Right ventricle myocardium inferior (tissue), 1 donor: ENCODE measurements at regions not wholly inside any gene's neighbourhood (a gene's known extent, or its start where the extent isn't known, plus 50 kb on each side); places are given as distances from the start of the nearest gene placed in this dataset.
"Not testable (repeated sequence)": the region's sequence is repeated elsewhere in the genome, so short reads cannot be mapped to it uniquely, and the experiment has no call there.

Source experiments
- ATAC-seq: fragments of 200-7000 bp; cut with Tn5 transposase; one replicate; pipeline ENCODE4 v1.9.1; 2020; ENCODE audit warnings: mild to moderate bottlenecking, moderate library complexity
- DNase-seq: peaks from one replicate; pipeline ENCODE4 v3.0.0; 2021; ENCODE audit errors: missing footprints
- intact Hi-C: fragments of 100-400 bp; cut with DNase I; formaldehyde crosslinking; loops from one replicate; pipeline ENCODE4 v1.11.0; 2022
- donor health status: DM: no; HTN: yes; CAD: no; lungs with severe emphysema.

GRCh38 chr12:48409938-48410337 is 59.2 kb upstream of the ZNF641 start:
- intact Hi-C loops: loop anchor here (5.0 kb wide), 1 partner anchor 58 kb away; the partner anchor contains the start of gene ZNF641
- ATAC-seq, DNase-seq: not testable (repeated sequence)

DNA sequence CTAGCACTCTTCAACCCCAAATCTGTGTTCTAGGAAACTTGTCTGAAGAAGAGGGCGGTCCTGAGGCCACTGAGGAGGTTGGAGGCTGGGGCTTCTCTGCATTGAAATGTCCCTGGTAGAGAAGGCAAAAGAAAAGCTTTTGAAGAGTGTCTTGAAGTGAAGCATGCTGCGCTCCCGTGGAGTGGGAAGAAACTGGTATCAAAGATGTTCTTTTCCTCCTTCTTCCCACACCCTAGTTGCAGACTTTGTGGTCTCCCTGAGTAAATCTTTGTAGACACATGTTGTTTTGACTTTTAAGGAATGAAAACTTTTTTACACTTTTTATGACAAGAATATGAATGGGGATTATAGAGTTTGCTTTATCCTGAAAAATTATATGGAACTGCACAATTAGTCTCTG is 59.0 kb upstream of the ANP32D start:
- intact Hi-C loops: loop anchor here (5.0 kb wide), 1 partner anchor 61 kb away; the partner anchor contains the start of gene ZNF641
- DNase-seq (no peak), ATAC-seq (no peak)

DNA sequence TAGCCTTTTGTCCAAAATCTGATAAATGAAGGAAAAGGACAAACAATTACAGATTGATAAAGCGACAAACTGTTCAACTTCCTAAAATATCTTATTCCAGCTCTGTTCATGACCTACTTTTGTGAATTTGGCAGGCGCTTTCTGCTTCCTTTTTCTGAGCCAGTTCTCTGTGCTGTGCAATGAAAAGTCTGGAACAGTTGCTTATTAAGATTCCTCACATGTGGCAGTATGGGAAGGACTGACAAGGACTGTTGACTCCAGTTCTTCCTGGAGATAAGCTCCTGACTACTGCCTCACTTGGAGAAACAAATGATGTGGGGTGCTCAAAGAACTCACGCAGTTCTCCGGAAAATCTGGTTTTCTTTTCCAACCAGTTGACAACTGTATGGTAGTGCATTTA is 58.3 kb upstream of the ANP32D start:
- peak; percentile 95 for ATAC-seq
- intact Hi-C loops: loop anchor here (5.0 kb wide), 1 partner anchor 62 kb away; the partner anchor contains the start of gene ZNF641
- DNase-seq: no peak

GRCh38 chr12:48419116-48419935 is 53.0 kb upstream of the ANP32D start:
- intact Hi-C loops: no loop called here
- ATAC-seq (no peak), DNase-seq (no peak)

DNA sequence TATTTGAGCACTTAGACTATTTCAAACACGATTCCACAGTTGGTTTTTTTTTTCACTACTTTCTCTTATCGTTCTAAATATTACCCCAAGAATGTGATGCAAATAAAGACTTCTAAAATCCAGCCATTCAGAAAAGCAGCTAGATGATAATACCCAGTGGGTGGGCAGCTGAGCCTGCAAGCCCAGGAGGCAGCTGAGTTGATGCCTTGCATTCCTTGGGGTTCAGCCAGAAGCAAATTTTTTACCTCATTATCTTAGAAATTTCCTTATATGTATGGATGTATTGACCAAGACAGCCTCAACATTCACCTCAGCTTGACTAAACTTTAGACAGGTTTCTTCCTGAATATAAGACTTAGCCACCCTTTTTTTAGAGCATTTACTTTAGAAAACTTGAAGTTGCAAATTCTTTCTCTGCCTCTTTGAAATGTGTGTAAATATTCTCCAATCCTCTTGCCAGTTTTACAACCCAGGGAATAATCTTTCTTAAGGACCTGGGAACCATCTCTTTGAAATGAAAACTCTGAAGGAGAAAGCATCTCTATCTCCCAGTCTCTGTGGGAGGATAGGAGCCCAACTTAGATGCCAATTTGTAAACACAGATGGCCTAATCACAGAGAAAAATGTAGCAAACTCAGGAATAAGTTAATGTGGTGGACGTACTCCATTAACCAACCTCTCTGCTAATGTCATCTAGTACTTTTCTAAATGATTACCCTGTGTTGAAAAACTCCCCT is 52.2 kb upstream of the ANP32D start:
- ATAC-seq (no peak), DNase-seq (no peak)
- intact Hi-C loops: no loop called here

GRCh38 chr12:48422060-48422459 is 50.3 kb upstream of the ANP32D start:
- intact Hi-C loops: no loop called here
- no peak for ATAC-seq
- no peak for DNase-seq
